Panc1 (cell line): ENCODE measurements at regions not wholly inside any gene's neighbourhood (a gene's known extent, or its start where the extent isn't known, plus 50 kb on each side); places are given as distances from the start of the nearest gene placed in this dataset.

Experiments
- CTCF ChIP-seq: fragments of 450-650 bp; IDR thresholded peaks from 2 replicates; pipeline ENCODE4 v1.5.1; 2017; ENCODE audit warnings: mild to moderate bottlenecking
- SIN3A ChIP-seq: IDR thresholded peaks from 2 replicates; pipeline ENCODE4 v1.6.1; 2012; ENCODE audit warnings: low read depth, mild to moderate bottlenecking, low read length, moderate library complexity, borderline replicate concordance; ENCODE audit not compliant: insufficient read depth
- TCF7L2 ChIP-seq: IDR thresholded peaks from 2 replicates; pipeline ENCODE4 v1.6.1; 2011; ENCODE audit warnings: mild to moderate bottlenecking, low read depth, low read length, inconsistent platforms

DNA sequence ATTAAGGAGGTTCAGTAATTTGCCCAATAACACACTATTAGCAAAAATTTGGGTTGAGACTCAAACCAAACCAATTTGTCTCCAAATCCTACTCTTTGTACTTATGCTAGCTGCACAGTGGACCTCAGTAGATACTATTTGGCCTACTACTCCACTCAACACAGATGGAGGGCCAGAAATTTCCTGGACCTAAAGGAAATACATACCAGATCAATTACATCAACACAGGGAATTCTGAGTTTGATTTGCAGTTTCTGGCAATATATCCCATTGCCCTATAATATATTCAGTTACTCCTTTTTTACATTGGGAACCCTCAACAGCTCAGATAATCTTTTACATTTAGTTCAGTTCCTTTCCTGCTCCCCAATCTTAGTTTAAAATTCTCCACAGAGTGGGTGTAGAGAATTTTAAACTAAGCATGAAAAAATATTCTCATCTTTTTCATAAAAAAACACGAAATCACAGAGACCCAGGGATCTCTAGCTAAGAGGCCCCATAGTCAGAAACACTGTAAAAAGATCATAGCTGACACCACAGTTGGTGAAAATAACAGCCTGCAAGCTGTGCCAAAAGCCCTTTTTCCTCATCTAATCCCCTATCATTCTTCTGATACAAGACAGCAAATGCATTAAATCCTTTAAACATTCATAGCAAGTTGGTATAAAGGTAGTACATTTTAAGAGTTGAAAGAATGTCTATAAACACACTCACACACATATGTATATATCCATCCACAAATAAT, 317.7 kb upstream of the ESRRG start:
- no peak for TF ChIP-seq CTCF
- no peak for TF ChIP-seq TCF7L2
- no peak for TF ChIP-seq SIN3A
